Suppressor macrophage (primary cell): ENCODE measurements at regions not wholly inside any gene's neighbourhood (a gene's known extent, or its start where the extent isn't known, plus 50 kb on each side); places are given as distances from the start of the nearest gene placed in this dataset.

Source experiments
- DNase-seq, 4 experiments: peaks; one replicate each; pipeline ENCODE4 v3.0.0-alpha.2; 2020 to 2022

- no peak for DNase-seq
Measured at GRCh38 chr9:13480693-13481092, 201.2 kb upstream of the MPDZ start.

- DNase-seq, result no peak
Measured at GRCh38 chr9:13479096-13479495, 199.6 kb upstream of the MPDZ start.

- no peak for DNase-seq
Measured at GRCh38 chr9:13478639-13479038, 199.1 kb upstream of the MPDZ start.

GRCh38 chr9:13478160-13478559 is 198.7 kb upstream of the MPDZ start:
- no peak for DNase-seq

GRCh38 chr9:13470836-13471235 is 191.3 kb upstream of the MPDZ start:
- no peak for DNase-seq

GRCh38 chr9:13467157-13467556 is 187.7 kb upstream of the MPDZ start:
- DNase-seq, result no peak

- no peak for DNase-seq
Measured at GRCh38 chr9:13461414-13461991, 182.0 kb upstream of the MPDZ start.

- no peak for DNase-seq
Measured at GRCh38 chr9:13459071-13459470, 179.6 kb upstream of the MPDZ start.

GRCh38 chr9:13457795-13458194 is 178.3 kb upstream of the MPDZ start:
- no peak for DNase-seq

- DNase-seq, result no peak
Measured at GRCh38 chr9:13450723-13451122, 171.2 kb upstream of the MPDZ start.

- no peak for DNase-seq
Measured at GRCh38 chr9:13448482-13448881, 169.0 kb upstream of the MPDZ start.

- DNase-seq, result no peak
Measured at GRCh38 chr9:13447843-13448422, 168.4 kb upstream of the MPDZ start.

GRCh38 chr9:13446938-13447842 is 167.7 kb upstream of the MPDZ start:
- DNase-seq, result no peak

GRCh38 chr9:13446286-13446937 is 166.9 kb upstream of the MPDZ start:
- DNase-seq, result no peak

GRCh38 chr9:13445103-13445500 is 165.6 kb upstream of the MPDZ start:
- DNase-seq, result no peak

- no peak for DNase-seq
Measured at GRCh38 chr9:13444245-13445102, 165.0 kb upstream of the MPDZ start.

- DNase-seq, result no peak
Measured at GRCh38 chr9:13443346-13444244, 164.1 kb upstream of the MPDZ start.

- DNase-seq, result no peak
Measured at GRCh38 chr9:13439685-13440476, 160.4 kb upstream of the MPDZ start.

- no peak for DNase-seq
Measured at GRCh38 chr9:13437866-13438265, 158.4 kb upstream of the MPDZ start.

- no peak for DNase-seq
Measured at GRCh38 chr9:13436591-13436990, 157.1 kb upstream of the MPDZ start.
